Keratinocyte (primary cell): ENCODE measurements at regions not wholly inside any gene's neighbourhood (a gene's known extent, or its start where the extent isn't known, plus 50 kb on each side); places are given as distances from the start of the nearest gene placed in this dataset.

Experiments
- EZH2 ChIP-seq: IDR thresholded peaks from one replicate; pipeline ENCODE4 v1.6.1; 2012; ENCODE audit warnings: inconsistent platforms, mild to moderate bottlenecking, low read length, moderate library complexity
- TF ChIP-seq, protein P1 (sequence below), 3 experiments: IDR thresholded peaks in 1 of 3; conservative IDR thresholded peaks in 1 of 3; optimal IDR thresholded peaks in 1 of 3; 2 replicates in 2 of 3; 3 replicates in 1 of 3; pipeline versions ENCODE3 to v1.5.1; 2011; ENCODE audit warnings: low read length in 3 of 3, mild to moderate bottlenecking in 3 of 3, moderate library complexity in 2 of 3, control low read depth in 1 of 3, inconsistent platforms in 1 of 3; ENCODE audit not compliant: insufficient read depth in 2 of 3; ENCODE audit errors: extremely low read depth in 1 of 3

DNA sequence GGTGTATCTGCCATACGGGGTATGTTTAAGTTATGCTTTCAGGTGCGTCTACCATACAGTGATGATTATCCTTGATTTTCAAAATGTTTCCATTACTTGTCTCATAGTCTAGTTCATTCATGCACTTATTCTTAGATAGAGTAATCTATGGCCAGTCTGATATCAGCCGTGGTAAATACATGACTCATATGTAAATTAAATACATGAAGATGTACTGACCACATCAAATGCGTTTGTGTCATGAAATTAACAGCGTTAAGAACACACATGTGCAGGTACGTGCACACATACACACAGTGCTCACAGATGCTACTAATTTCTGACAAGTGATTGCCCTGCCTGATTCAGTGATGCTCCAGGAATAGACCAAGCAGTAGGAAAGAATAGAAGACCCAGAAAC lies 75.2 kb upstream of the EXOC1L start:
- TF ChIP-seq, protein P1, sequence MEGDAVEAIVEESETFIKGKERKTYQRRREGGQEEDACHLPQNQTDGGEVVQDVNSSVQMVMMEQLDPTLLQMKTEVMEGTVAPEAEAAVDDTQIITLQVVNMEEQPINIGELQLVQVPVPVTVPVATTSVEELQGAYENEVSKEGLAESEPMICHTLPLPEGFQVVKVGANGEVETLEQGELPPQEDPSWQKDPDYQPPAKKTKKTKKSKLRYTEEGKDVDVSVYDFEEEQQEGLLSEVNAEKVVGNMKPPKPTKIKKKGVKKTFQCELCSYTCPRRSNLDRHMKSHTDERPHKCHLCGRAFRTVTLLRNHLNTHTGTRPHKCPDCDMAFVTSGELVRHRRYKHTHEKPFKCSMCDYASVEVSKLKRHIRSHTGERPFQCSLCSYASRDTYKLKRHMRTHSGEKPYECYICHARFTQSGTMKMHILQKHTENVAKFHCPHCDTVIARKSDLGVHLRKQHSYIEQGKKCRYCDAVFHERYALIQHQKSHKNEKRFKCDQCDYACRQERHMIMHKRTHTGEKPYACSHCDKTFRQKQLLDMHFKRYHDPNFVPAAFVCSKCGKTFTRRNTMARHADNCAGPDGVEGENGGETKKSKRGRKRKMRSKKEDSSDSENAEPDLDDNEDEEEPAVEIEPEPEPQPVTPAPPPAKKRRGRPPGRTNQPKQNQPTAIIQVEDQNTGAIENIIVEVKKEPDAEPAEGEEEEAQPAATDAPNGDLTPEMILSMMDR (optimal IDR thresholded peaks at IDR 0.05 in 1 of 3, IDR thresholded peaks at IDR 0.05 in 1 of 3, conservative IDR thresholded peaks at IDR 0.05 in 1 of 3; ENCODE audit: extremely low read depth in 1 of 3, insufficient read depth in 2 of 3, low read length in 3 of 3) = no peak
- no peak for TF ChIP-seq EZH2
